Left kidney (tissue), 1 donor: ENCODE measurements at regions not wholly inside any gene's neighbourhood (a gene's known extent, or its start where the extent isn't known, plus 50 kb on each side); places are given as distances from the start of the nearest gene placed in this dataset.

Experiments
- DNase-seq: peaks from one replicate; pipeline ENCODE4 v3.0.0-alpha.2; 2013

GRCh38 chr9:106052735-106053134 is 358.4 kb downstream of the TMEM38B start:
- DNase-seq: no peak

DNA sequence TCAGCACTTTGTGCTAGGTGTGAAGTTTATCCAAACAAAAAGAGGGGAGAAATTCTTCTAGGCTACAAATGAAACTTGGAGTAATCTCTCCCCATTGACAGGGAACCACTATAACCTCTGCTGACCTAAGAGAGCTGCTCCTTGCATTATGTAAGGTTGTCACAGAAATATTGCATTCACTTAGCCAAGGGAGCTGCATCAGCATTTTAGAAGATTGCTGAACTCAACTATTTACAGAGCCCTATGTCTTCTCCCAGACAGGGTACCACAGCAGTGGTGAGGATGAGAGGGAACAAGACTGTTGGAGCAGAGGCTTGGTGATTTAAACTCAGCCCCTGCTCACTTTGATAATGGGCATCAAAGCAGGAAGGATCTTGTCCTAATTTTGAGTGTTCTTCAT is 362.0 kb downstream of the TMEM38B start:
- DNase-seq: no peak

- no peak for DNase-seq
These were observed 364.1 kb downstream of the TMEM38B start for GRCh38 chr9:106058460-106058859.

GRCh38 chr9:106059886-106060285 is 365.5 kb downstream of the TMEM38B start:
- no peak for DNase-seq

GRCh38 chr9:106060885-106061284 is 366.5 kb downstream of the TMEM38B start:
- no peak for DNase-seq

- no peak for DNase-seq
These were observed 367.9 kb downstream of the TMEM38B start for GRCh38 chr9:106062250-106062649.

GRCh38 chr9:106065136-106065535 is 370.8 kb downstream of the TMEM38B start:
- no peak for DNase-seq

DNA sequence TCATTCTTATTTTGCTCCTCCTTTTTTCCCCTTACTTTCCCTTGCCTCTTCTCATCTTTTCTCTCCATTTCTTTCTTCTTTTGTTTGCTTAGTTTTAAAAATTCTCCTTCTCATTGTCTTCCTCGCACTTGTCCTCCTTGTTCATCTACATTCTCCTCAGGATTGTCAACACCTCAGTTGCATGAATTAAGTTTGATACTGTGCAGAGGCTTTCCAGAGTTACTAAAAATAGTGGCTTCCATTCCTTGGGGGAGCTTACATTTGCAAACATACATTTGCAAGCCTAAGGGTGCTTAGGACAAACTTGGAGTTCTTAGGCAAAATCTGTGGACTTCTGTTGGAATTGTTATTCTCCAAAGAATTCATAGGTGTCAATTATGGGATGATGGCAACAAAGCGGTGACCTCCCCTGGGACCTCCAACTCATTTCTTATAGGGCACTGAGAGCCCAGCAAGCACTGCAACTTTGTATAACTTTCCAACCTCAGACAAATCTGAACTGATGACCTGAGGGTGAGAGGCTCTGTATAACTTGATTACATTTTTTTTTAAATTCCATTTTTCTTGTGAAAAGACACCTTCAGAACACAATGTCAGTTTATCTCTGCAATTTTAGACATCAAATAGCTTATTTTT is 371.4 kb downstream of the TMEM38B start:
- DNase-seq: no peak

GRCh38 chr9:106066940-106067524 is 372.7 kb downstream of the TMEM38B start:
- no peak for DNase-seq

- no peak for DNase-seq
These were observed 374.9 kb downstream of the TMEM38B start for GRCh38 chr9:106069241-106069640.

GRCh38 chr9:106072421-106072820 is 378.1 kb downstream of the TMEM38B start:
- DNase-seq: no peak

GRCh38 chr9:106074006-106074405 is 379.7 kb downstream of the TMEM38B start:
- no peak for DNase-seq

GRCh38 chr9:106075236-106075959 is 381.1 kb downstream of the TMEM38B start:
- DNase-seq: no peak

DNA sequence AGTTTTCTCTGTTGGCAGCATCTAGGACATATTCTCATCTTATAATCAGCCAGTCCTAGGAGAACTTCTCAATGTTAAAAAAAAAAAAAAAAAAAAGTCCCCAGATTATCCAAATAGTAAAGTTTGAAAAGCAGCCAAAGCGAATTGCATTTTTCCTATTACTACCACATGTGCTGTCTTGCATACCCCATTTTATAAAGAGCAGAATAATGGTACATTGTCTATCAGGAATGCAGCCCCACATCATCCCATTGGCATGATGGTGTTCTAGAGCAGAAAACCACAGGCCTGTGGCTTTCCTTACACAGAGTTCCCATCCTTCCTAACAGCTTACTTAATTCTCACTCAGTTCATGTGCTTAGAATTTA is 381.6 kb downstream of the TMEM38B start:
- no peak for DNase-seq

GRCh38 chr9:106076711-106077110 is 382.4 kb downstream of the TMEM38B start:
- no peak for DNase-seq

DNA sequence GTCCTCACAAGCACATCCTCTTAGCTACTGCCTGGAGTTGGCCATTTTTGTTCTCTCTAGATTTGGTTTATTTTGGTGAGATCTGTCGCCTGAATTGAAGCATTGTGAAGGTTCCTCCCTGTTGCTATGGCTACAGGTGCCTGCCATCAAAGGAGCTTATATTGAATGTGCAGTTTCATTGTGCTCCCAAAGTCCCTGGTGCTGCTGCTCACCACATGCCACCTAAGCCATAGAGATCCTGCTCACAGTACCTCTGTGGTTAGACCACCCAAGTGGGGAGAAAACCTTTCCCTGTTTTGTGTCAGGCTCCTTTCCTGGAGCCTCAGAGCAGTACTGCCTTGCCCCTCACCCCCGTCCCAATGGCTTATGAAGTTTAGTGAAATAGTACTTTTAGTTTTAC is 383.4 kb downstream of the TMEM38B start:
- DNase-seq: no peak

- peak; percentile 20 for DNase-seq
These were observed 388.3 kb downstream of the TMEM38B start for GRCh38 chr9:106082621-106083020.

DNA sequence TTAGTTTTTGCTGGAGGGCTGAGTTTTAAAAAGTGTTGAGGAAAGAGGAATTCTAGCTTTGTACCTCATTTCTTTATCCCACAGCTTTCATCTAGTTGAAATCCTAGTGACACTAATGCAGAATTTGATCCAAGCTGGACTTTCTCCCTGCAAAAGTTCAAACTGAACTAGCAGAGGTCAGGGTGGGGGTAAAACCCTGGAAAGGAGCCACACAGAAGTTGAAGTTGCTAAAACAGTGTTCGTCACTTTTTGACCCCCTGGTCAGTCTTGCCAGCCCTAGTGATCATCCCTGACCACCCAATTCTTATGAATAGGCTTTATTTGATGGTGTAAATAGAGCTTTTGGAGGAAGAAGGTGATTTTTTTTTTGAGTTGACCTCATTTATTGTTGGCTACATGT is 390.4 kb downstream of the TMEM38B start:
- no peak for DNase-seq

GRCh38 chr9:106085479-106085878 is 391.1 kb downstream of the TMEM38B start:
- DNase-seq: no peak

GRCh38 chr9:106092083-106092482 is 397.7 kb downstream of the TMEM38B start:
- DNase-seq: no peak

- DNase-seq: no peak
These were observed 408.5 kb downstream of the TMEM38B start for GRCh38 chr9:106102821-106103220.

DNA sequence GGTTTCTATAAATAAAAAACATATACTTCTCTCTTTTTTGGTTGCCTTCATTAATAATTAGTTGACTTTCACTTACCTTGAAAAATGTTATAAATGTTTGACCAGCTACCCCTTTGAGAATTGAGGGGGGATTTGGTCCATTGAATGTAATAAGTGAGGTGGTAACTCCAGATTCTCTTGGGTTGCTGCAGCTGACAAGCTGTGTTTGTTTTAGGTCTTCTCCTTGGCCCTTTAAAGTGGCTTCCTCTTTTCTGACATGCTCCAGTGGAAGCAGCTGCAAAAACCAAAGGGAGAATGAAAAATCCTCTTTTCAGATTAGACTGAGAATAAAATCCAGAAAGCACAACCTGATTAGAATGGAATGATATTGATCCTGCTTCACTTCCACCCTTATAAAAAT is 410.5 kb downstream of the TMEM38B start:
- no peak for DNase-seq

GRCh38 chr9:106106396-106106795 is 412.1 kb downstream of the TMEM38B start:
- no peak for DNase-seq

DNA sequence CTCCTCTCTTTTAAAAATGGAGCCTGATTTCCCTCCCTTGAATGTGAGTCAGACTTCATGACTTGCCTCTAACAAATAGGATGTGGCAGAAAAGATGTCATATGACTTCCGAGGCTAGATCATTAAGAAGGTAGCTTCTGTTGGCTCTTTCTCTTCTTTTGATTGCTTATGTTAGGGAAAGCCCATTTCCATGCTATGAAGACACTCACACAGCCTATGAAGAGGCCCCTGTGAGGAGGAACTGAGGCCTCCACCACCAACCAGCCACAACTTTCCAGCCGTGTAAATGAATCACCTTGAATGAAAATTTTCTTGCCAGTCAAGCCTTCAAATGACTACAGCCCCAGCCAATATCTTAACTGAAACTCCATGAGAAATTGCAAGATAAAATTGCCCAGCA is 413.4 kb downstream of the TMEM38B start:
- no peak for DNase-seq
